H1 (cell line): ENCODE measurements at regions not wholly inside any gene's neighbourhood (a gene's known extent, or its start where the extent isn't known, plus 50 kb on each side); places are given as distances from the start of the nearest gene placed in this dataset.

Experiments used
- CBX8 ChIP-seq: fragments of 300-800, 300-1000 bp; sonication (generic); IDR thresholded peaks from 2 replicates; pipeline ENCODE4 v1.7.1; 2016; ENCODE audit warnings: low read depth, low read length, borderline replicate concordance
- MAFK ChIP-seq: IDR thresholded peaks from 2 replicates; pipeline ENCODE4 v1.6.1; 2012; ENCODE audit warnings: low read depth, mild to moderate bottlenecking, improper control_type of control experiment, low read length
- POLR2AphosphoS5 ChIP-seq: IDR thresholded peaks from 2 replicates; pipeline ENCODE4 v1.6.1; 2011; ENCODE audit warnings: low read depth, low read length
- RFX5 ChIP-seq: IDR thresholded peaks from 2 replicates; pipeline ENCODE4 v1.6.1; 2011; ENCODE audit warnings: low read depth, low read length, improper control_type of control experiment, borderline replicate concordance
- SIX5 ChIP-seq: IDR thresholded peaks from 2 replicates; pipeline ENCODE4 v1.6.1; 2011; ENCODE audit warnings: mild to moderate bottlenecking, low read depth, low read length
- TF ChIP-seq, protein P1 (sequence below): IDR thresholded peaks from 2 replicates; pipeline ENCODE4 v1.6.1; 2012; ENCODE audit warnings: inconsistent platforms

DNA sequence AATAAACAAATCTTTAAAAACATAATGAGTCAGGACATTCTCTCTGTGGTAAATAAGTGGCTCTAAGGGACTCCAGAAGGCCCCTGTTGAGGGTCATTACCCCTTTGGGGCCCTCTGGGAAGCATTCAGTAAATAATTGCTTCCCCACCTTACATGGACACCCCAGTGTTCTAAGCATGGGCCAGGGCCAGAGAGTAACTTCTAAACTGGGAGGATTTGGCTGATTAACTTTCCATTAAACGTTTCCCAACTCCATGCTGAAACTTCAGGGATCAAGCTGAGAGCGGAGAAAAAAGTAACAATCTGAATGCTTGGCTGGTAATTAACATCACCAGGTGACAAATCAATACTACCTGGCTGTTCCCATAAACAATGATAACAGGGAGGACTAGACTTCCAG lies 783.9 kb upstream of the LRRC4C start (continued):
- TF ChIP-seq SIX5: no peak
- TF ChIP-seq RFX5: no peak
- TF ChIP-seq POLR2AphosphoS5: no peak
- TF ChIP-seq CBX8: no peak
- TF ChIP-seq MAFK: no peak
- TF ChIP-seq, protein P1, sequence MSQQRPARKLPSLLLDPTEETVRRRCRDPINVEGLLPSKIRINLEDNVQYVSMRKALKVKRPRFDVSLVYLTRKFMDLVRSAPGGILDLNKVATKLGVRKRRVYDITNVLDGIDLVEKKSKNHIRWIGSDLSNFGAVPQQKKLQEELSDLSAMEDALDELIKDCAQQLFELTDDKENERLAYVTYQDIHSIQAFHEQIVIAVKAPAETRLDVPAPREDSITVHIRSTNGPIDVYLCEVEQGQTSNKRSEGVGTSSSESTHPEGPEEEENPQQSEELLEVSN: no peak
